Caco-2 (cell line): ENCODE measurements at regions not wholly inside any gene's neighbourhood (a gene's known extent, or its start where the extent isn't known, plus 50 kb on each side); places are given as distances from the start of the nearest gene placed in this dataset.

Experiments
- BruUV-seq: library from RNA; stranded (reverse); fragments of 400-500 nt; replicated peaks from 2 replicates; lab custom pipeline; 2021; lab: Mats Ljungman, UMichigan
- CTCF ChIA-PET: fragments of 300-600 bp; sonication (Branson Sonifier 250); formaldehyde crosslinking; loops from one replicate; lab custom pipeline; 2022; ENCODE audit warnings: antibody characterized with exemption; lab: Charles Lee
- POLR2A ChIA-PET: fragments of 300-600 bp; sonication (Branson Sonifier 250); formaldehyde crosslinking; loops from one replicate; lab custom pipeline; 2022; ENCODE audit warnings: antibody characterized with exemption; lab: Charles Lee
- DNase-seq, 2 experiments: peaks; one replicate each; pipeline versions ENCODE4 v3.0.0 to v3.0.0-alpha.2; 2020 to 2022
- H3K27me3 ChIP-seq: replicated peaks from 2 replicates; pipeline ENCODE4 v1.6.0; 2011; ENCODE audit warnings: low read length; ENCODE audit not compliant: control insufficient read depth, insufficient read depth
- H3K36me3 ChIP-seq: 2 replicates; pipeline ENCODE4 v1.5.1; 2011; ENCODE audit warnings: low read length; ENCODE audit not compliant: control insufficient read depth, insufficient read depth
- H3K4me1 ChIP-seq: fragments of 250-450 bp; sonication (Bioruptor Pico); 2 replicates; pipeline ENCODE4 v1.5.1; 2020; ENCODE audit warnings: mild to moderate bottlenecking
- H3K4me3 ChIP-seq: 2 replicates; pipeline ENCODE4 v1.5.1; 2011; ENCODE audit warnings: low read depth, mild to moderate bottlenecking, control low read depth, low read length
- H3K9me3 ChIP-seq: fragments of 250-450 bp; sonication (Bioruptor Pico); 2 replicates; pipeline ENCODE4 v1.5.1; 2020; ENCODE audit warnings: mild to moderate bottlenecking, moderate library complexity
- H3K27ac Mint-ChIP-seq: one replicate; pipeline ENCODE4 v1.8.0; 2022; ENCODE audit warnings: mixed read lengths; ENCODE audit not compliant: unreplicated experiment
- H3K27me3 Mint-ChIP-seq: one replicate; pipeline ENCODE4 v1.8.0; 2022; ENCODE audit warnings: mixed read lengths; ENCODE audit not compliant: insufficient read depth, unreplicated experiment
- H3K36me3 Mint-ChIP-seq: one replicate; pipeline ENCODE4 v1.8.0; 2022; ENCODE audit warnings: mild to moderate bottlenecking, mixed read lengths; ENCODE audit not compliant: insufficient read depth, unreplicated experiment
- H3K4me1 Mint-ChIP-seq: one replicate; pipeline ENCODE4 v1.8.0; 2022; ENCODE audit warnings: low read depth, mixed read lengths; ENCODE audit not compliant: unreplicated experiment
- H3K4me3 Mint-ChIP-seq: one replicate; pipeline ENCODE4 v1.8.0; 2022; ENCODE audit warnings: mild to moderate bottlenecking, moderate library complexity, mixed read lengths; ENCODE audit not compliant: unreplicated experiment
- H3K9me3 Mint-ChIP-seq: one replicate; pipeline ENCODE4 v1.8.0; 2022; ENCODE audit warnings: mixed read lengths; ENCODE audit not compliant: unreplicated experiment
- intact Hi-C: fragments of 100-400 bp; cut with micrococcal nuclease; formaldehyde crosslinking; loops from one replicate; pipeline ENCODE4 v1.10.0; 2022; ENCODE audit not compliant: unreplicated experiment
- TF ChIP-seq, protein P1 (sequence below), 2 experiments: fragments of 200-600 bp in 1 of 2; IDR thresholded peaks; 1 replicate in 1 of 2; 2 replicates in 1 of 2; pipeline versions ENCODE4 v1.5.1 to v1.8.0; 2011 to 2022; ENCODE audit warnings: antibody characterized with exemption in 1 of 2, control low read depth in 1 of 2, inconsistent platforms in 1 of 2, low read depth in 1 of 2, low read length in 1 of 2, mild to moderate bottlenecking in 1 of 2, moderate library complexity in 1 of 2; ENCODE audit not compliant: insufficient read depth in 1 of 2, severe bottlenecking in 1 of 2, unreplicated experiment in 1 of 2

GRCh38 chr7:13290975-13291374 lies 603.5 kb downstream of the ARL4A start:
- ChIA-PET POLR2A (no interaction called here), CTCF (no interaction called here)
- DNase-seq, result no peak
- Mint-ChIP-seq H3K27me3 (no peaks in the 10 kb centered on the region), H3K9me3 (no peaks in the 10 kb centered on the region), H3K4me3 (no peak overlapping the region), H3K27ac (no peak overlapping the region), H3K36me3 (no peaks in the 10 kb centered on the region), H3K4me1 (no peaks in the 10 kb centered on the region)
- TF ChIP-seq, protein P1, sequence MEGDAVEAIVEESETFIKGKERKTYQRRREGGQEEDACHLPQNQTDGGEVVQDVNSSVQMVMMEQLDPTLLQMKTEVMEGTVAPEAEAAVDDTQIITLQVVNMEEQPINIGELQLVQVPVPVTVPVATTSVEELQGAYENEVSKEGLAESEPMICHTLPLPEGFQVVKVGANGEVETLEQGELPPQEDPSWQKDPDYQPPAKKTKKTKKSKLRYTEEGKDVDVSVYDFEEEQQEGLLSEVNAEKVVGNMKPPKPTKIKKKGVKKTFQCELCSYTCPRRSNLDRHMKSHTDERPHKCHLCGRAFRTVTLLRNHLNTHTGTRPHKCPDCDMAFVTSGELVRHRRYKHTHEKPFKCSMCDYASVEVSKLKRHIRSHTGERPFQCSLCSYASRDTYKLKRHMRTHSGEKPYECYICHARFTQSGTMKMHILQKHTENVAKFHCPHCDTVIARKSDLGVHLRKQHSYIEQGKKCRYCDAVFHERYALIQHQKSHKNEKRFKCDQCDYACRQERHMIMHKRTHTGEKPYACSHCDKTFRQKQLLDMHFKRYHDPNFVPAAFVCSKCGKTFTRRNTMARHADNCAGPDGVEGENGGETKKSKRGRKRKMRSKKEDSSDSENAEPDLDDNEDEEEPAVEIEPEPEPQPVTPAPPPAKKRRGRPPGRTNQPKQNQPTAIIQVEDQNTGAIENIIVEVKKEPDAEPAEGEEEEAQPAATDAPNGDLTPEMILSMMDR (IDR thresholded peaks at IDR 0.05; ENCODE audit: insufficient read depth in 1 of 2, low read depth in 1 of 2, low read length in 1 of 2, severe bottlenecking in 1 of 2, unreplicated experiment in 1 of 2), result no peak
- intact Hi-C loops, result no loop called here
- BruUV-seq, result no TSS peak
- Histone ChIP-seq H3K4me3 (no peak overlapping the region), H3K9me3 (no peaks in the 10 kb centered on the region), H3K27me3 (no peaks in the 10 kb centered on the region), H3K36me3 (no peaks in the 10 kb centered on the region), H3K4me1 (no peaks in the 10 kb centered on the region)

- H3K36me3 Mint-ChIP-seq, result no peaks in the 10 kb centered on the region
- ChIA-PET CTCF (no interaction called here), POLR2A (no interaction called here)
Observed at GRCh38 chr7:13293264-13294002, 606.0 kb downstream of the ARL4A start.

DNA sequence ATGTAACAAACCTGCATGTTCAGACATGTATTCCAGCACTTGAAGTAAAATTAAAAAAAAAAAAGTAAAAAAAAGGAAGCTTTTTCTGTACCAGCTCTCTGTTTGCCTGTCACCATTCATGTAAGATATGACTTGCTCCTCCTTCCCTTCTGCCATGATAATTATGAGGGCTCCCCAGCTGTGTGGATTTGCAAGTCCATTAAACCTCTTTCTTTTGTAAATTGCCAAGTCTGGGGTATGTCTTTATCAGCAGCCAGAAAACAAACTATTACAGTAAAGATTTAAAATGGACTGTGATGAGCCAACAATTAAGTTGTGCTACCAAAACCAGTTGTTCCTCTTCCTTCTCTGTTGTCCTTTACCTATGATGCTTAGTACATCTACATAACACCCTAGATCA lies 619.6 kb downstream of the ARL4A start:
- Mint-ChIP-seq H3K4me1 (no peaks in the 10 kb centered on the region), H3K27ac (no peak overlapping the region), H3K9me3 (peaks cover 8% of the 10 kb centered on the region), H3K4me3 (no peak overlapping the region), H3K36me3 (peaks cover 26% of the 10 kb centered on the region), H3K27me3 (no peaks in the 10 kb centered on the region)
- TF ChIP-seq, protein P1 (IDR thresholded peaks at IDR 0.05; ENCODE audit: insufficient read depth in 1 of 2, low read depth in 1 of 2, low read length in 1 of 2, severe bottlenecking in 1 of 2, unreplicated experiment in 1 of 2), result no peak
- intact Hi-C loops, result no loop called here
- no peaks in the 10 kb centered on the region for H3K4me1 ChIP-seq
- no peak for DNase-seq
- H3K27me3 ChIP-seq, result no peaks in the 10 kb centered on the region
- H3K36me3 ChIP-seq, result no peaks in the 10 kb centered on the region
- ChIA-PET CTCF (no interaction called here), POLR2A (no interaction called here)
- H3K4me3 ChIP-seq, result no peak overlapping the region
- H3K9me3 ChIP-seq, result peaks cover 2% of the 10 kb centered on the region
- no TSS peak for BruUV-seq

More at GRCh38 chr7:13293264-13294002, 606.0 kb downstream of the ARL4A start:
- H3K27me3 ChIP-seq, result no peaks in the 10 kb centered on the region
- DNase-seq, result no peak
- no peaks in the 10 kb centered on the region for H3K9me3 ChIP-seq
- H3K27ac Mint-ChIP-seq, result no peak overlapping the region
- no peaks in the 10 kb centered on the region for H3K36me3 ChIP-seq
- no peaks in the 10 kb centered on the region for H3K27me3 Mint-ChIP-seq
- TF ChIP-seq, protein P1 (IDR thresholded peaks at IDR 0.05; ENCODE audit: insufficient read depth in 1 of 2, low read depth in 1 of 2, low read length in 1 of 2, severe bottlenecking in 1 of 2, unreplicated experiment in 1 of 2), result no peak
- no peaks in the 10 kb centered on the region for H3K4me1 Mint-ChIP-seq
- no peak overlapping the region for H3K4me3 ChIP-seq
- BruUV-seq, result no TSS peak
- H3K4me1 ChIP-seq, result no peaks in the 10 kb centered on the region
- intact Hi-C loops, result no loop called here
- no peaks in the 10 kb centered on the region for H3K9me3 Mint-ChIP-seq
- no peak overlapping the region for H3K4me3 Mint-ChIP-seq
